Neuron (in vitro differentiated cells): ENCODE measurements at regions not wholly inside any gene's neighbourhood (a gene's known extent, or its start where the extent isn't known, plus 50 kb on each side); places are given as distances from the start of the nearest gene placed in this dataset.
"Not testable (repeated sequence)": the region's sequence is repeated elsewhere in the genome, so short reads cannot be mapped to it uniquely, and the experiment has no call there.

Experiments
- H2AFZ ChIP-seq: one replicate; pipeline ENCODE4 v1.6.1; 2013; ENCODE audit warnings: low read depth, mild to moderate bottlenecking, inconsistent platforms, low read length, moderate library complexity
- H3K27me3 ChIP-seq: one replicate; pipeline ENCODE4 v1.6.1; 2013; ENCODE audit warnings: low read length; ENCODE audit not compliant: insufficient read depth
- H3K36me3 ChIP-seq: one replicate; pipeline ENCODE4 v1.6.1; 2013; ENCODE audit warnings: low read length; ENCODE audit not compliant: insufficient read depth
- H3K4me1 ChIP-seq: one replicate; pipeline ENCODE4 v1.6.1; 2013; ENCODE audit warnings: low read length; ENCODE audit not compliant: insufficient read depth
- H3K4me3 ChIP-seq: 2 replicates; pipeline ENCODE4 v1.5.1; 2013; ENCODE audit warnings: mild to moderate bottlenecking, low read length, moderate library complexity
- H3K9me3 ChIP-seq: one replicate; pipeline ENCODE4 v1.6.1; 2013; ENCODE audit warnings: low read length

DNA sequence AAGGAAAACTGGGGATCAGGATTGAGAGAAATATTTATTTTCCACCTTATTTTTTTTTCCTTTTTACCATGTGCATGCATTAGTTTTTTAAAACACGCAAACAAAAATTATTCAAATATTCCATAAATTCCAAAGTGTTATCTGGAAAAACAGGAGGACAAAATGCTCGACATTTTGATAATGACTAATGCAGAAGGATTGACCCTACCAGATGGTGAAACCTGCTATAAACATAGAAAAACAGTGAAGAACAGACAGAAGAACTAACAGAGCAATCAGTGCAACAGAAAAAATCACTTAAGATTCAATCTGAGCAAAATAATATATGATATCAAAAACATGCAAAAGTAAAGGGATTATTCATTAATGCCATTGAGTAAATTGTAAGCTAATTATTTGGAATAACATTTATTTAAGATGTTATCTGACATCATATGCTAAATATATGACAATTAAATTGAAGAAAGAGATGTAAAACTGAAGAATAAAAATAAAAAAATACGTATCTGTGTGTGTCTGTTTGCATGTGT, 218.4 kb downstream of the LMBRD1 start:
- Histone ChIP-seq H3K27me3 (no peaks in the 10 kb centered on the region), H3K36me3 (no peaks in the 10 kb centered on the region), H3K4me3 (no peak overlapping the region), H3K4me1 (no peaks in the 10 kb centered on the region), H3K9me3 (no peaks in the 10 kb centered on the region), H2AFZ (no peak overlapping the region)

GRCh38 chr6:69571234-69571633, 225.6 kb downstream of the LMBRD1 start:
- H3K27me3 ChIP-seq, result no peaks in the 10 kb centered on the region
- H3K9me3 ChIP-seq, result no peaks in the 10 kb centered on the region
- H3K4me1 ChIP-seq, result no peaks in the 10 kb centered on the region
- H3K4me3 ChIP-seq, result no peak overlapping the region
- no peaks in the 10 kb centered on the region for H3K36me3 ChIP-seq
- H2AFZ ChIP-seq, result no peak overlapping the region

DNA sequence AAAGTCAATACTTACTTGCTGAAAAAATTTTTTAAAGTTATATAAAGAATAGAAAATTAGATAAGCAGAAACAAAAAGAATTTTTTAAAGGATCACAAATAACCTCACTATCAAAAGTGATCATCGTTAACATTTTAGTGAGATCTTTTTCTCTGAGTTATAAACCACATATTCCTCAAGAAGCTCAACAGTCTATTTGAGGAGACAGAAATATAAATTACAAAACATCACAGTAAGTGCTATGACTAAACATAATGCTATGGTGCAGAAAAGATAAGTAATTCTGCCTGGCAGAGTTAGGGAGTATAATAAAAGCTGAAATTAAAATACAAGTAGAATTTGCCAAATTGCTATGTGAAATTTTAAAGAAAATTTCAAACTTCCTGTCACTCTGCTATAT, 226.7 kb downstream of the LMBRD1 start:
- H2AFZ ChIP-seq, result no peak overlapping the region

DNA sequence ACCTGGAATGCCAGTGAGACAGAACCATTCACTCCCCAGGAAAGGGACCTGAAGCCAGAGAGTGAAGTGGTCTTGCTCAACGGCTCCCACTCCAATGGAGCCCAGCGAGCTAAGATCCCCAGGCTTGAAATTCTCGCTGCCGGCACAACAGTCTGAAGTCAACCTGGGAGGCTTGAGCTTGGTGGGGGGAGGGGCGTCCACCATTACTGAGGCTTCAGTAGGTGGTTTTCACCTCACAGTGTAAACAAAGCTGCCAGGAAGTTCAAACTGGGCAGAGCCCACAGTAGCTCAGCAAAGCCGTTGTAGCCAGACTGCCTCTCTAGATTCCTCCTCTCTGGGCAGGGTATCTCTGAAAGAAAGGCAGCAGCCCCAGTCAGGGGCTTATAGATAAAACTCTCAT, 236.2 kb downstream of the LMBRD1 start:
- not testable (repeated sequence) for H3K4me3 ChIP-seq, H3K4me1 ChIP-seq, H3K36me3 ChIP-seq, H3K9me3 ChIP-seq, H3K27me3 ChIP-seq, H2AFZ ChIP-seq

More for the DNA sequence above, 226.7 kb downstream of the LMBRD1 start:
- no peak overlapping the region for H3K4me3 ChIP-seq
- H3K36me3 ChIP-seq, result no peaks in the 10 kb centered on the region
- H3K9me3 ChIP-seq, result no peaks in the 10 kb centered on the region
- H3K27me3 ChIP-seq, result no peaks in the 10 kb centered on the region
- no peaks in the 10 kb centered on the region for H3K4me1 ChIP-seq

DNA sequence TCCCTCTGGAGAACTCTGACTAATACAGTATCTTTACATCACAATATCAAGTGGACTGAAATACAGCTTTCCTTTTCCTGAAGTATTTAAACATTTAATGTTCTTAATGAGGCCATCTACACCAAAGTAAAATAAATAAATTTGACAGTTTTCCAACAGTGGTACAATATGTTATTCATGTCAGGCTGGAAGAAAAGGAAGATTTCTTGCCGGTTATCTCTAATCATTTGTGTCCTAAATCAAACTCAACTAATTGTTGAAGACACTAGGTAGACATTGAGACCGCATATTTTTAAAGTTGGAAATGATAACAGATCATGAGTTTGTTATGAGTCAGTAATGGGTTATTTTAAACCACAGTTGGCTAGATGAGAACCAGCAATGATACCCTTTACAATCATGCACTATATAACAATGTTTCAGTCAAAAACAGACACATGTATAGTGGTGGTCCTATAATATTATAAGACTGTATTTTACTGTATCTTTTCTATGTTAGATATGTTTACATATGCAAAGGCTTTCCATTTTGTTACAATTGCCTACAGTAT, 241.6 kb downstream of the LMBRD1 start:
- Histone ChIP-seq H3K4me3 (no peak overlapping the region), H3K4me1 (no peaks in the 10 kb centered on the region), H3K36me3 (no peaks in the 10 kb centered on the region), H3K9me3 (no peaks in the 10 kb centered on the region), H3K27me3 (no peaks in the 10 kb centered on the region), H2AFZ (no peak overlapping the region)

GRCh38 chr6:69542494-69542893, 254.3 kb downstream of the LMBRD1 start:
- no peaks in the 10 kb centered on the region for H3K4me1 ChIP-seq
- H3K9me3 ChIP-seq, result no peaks in the 10 kb centered on the region
- H2AFZ ChIP-seq, result no peak overlapping the region
- no peaks in the 10 kb centered on the region for H3K36me3 ChIP-seq
- H3K27me3 ChIP-seq, result no peaks in the 10 kb centered on the region
- no peak overlapping the region for H3K4me3 ChIP-seq

- H3K4me1 ChIP-seq, result no peaks in the 10 kb centered on the region
- no peak overlapping the region for H3K4me3 ChIP-seq
- H2AFZ ChIP-seq, result no peak overlapping the region
- H3K27me3 ChIP-seq, result no peaks in the 10 kb centered on the region
- no peaks in the 10 kb centered on the region for H3K9me3 ChIP-seq
- H3K36me3 ChIP-seq, result no peaks in the 10 kb centered on the region
Observed at GRCh38 chr6:69527921-69528476, 268.8 kb downstream of the LMBRD1 start.

GRCh38 chr6:69515480-69515879, 281.3 kb downstream of the LMBRD1 start:
- H3K4me3 ChIP-seq, H2AFZ ChIP-seq, H3K27me3 ChIP-seq: not testable (repeated sequence)

GRCh38 chr6:69494595-69494994, 302.2 kb downstream of the LMBRD1 start:
- Histone ChIP-seq H2AFZ (no peak overlapping the region), H3K4me1 (no peaks in the 10 kb centered on the region), H3K36me3 (no peaks in the 10 kb centered on the region), H3K27me3 (no peaks in the 10 kb centered on the region), H3K9me3 (peaks cover 2% of the 10 kb centered on the region), H3K4me3 (no peak overlapping the region)

More at GRCh38 chr6:69515480-69515879, 281.3 kb downstream of the LMBRD1 start:
- not testable (repeated sequence) for H3K36me3 ChIP-seq, H3K4me1 ChIP-seq, H3K9me3 ChIP-seq

GRCh38 chr6:69489970-69490369, 306.8 kb downstream of the LMBRD1 start:
- no peaks in the 10 kb centered on the region for H3K4me1 ChIP-seq
- no peaks in the 10 kb centered on the region for H3K36me3 ChIP-seq
- no peak overlapping the region for H3K4me3 ChIP-seq
- peaks cover 2% of the 10 kb centered on the region for H3K9me3 ChIP-seq
- no peaks in the 10 kb centered on the region for H3K27me3 ChIP-seq
- no peak overlapping the region for H2AFZ ChIP-seq

DNA sequence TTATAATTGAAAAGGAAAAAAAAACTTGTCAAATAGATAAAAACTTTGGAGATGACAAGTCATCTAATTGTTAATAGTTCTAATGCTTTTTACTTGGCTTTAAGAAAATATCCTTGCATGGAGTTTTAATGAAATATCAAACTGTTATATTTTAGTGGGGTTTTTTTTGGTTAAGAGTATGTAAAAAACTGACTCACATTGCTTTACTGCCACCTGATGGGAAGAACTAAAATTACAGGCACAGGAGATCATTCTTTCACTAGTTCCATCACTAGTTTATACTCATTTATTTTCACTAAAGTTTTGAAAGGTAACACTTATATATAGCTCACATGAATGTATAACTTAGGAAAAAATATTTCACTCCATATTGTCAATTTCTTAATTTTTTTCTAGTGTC, 309.1 kb downstream of the LMBRD1 start:
- H3K36me3 ChIP-seq, result no peaks in the 10 kb centered on the region
- H2AFZ ChIP-seq, result no peak overlapping the region
- H3K4me3 ChIP-seq, result no peak overlapping the region
- H3K4me1 ChIP-seq, result no peaks in the 10 kb centered on the region
- no peaks in the 10 kb centered on the region for H3K9me3 ChIP-seq
- no peaks in the 10 kb centered on the region for H3K27me3 ChIP-seq

DNA sequence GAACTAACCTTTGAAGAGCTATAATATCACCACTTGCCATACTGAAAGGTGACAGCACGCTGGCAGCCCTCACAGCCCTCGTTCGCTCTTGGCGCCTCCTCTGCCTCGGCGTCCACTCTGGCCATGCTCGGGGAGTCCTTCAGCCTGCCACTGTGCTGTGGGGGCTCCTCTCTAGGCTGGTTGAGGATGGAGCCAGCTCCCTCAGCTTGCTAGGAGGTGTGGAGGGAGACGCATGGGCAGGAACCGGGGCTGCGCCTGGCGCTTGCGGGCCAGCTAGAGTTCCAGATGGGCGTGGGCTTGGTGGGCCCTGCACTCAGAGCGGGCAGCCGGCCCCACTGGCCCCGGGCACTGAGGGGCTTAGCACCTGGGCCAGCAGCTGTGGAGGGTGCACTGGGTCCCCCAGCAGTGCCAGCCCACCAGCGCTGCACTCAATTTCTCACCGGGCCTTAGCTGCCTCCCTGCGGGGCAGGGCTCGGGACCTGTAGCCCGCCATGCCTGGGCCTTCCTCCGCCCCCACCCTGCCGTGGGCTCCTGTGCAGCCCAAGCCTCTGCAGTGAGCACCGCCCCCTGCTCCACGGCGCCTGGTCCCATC, 329.7 kb downstream of the LMBRD1 start:
- Histone ChIP-seq H3K9me3 (peaks cover 2% of the 10 kb centered on the region), H3K4me3 (no peak overlapping the region), H3K36me3 (no peaks in the 10 kb centered on the region), H3K4me1 (no peaks in the 10 kb centered on the region), H2AFZ (no peak overlapping the region), H3K27me3 (no peaks in the 10 kb centered on the region)

GRCh38 chr6:69465866-69466265, 330.9 kb downstream of the LMBRD1 start:
- H3K4me1 ChIP-seq, result no peaks in the 10 kb centered on the region
- H3K36me3 ChIP-seq, result no peaks in the 10 kb centered on the region
- no peak overlapping the region for H2AFZ ChIP-seq
- no peaks in the 10 kb centered on the region for H3K9me3 ChIP-seq
- no peak overlapping the region for H3K4me3 ChIP-seq
- no peaks in the 10 kb centered on the region for H3K27me3 ChIP-seq
